Peyer's patch (tissue), 4 donors: ENCODE measurements at regions not wholly inside any gene's neighbourhood (a gene's known extent, or its start where the extent isn't known, plus 50 kb on each side); places are given as distances from the start of the nearest gene placed in this dataset.

Source experiments
- POLR2A ChIP-seq, 2 donors: fragments of 450-650 bp; IDR thresholded peaks; one replicate each; pipeline ENCODE4 v1.5.1; 2017; ENCODE audit warnings: antibody characterized with exemption in 2 of 2, mild to moderate bottlenecking in 2 of 2, moderate library complexity in 2 of 2
- TF ChIP-seq, protein P1 (sequence below), 6 experiments: fragments of 450-650 bp in 4 of 6; fragments of 200-600 bp in 2 of 6; sonication (generic) in 1 of 6; IDR thresholded peaks; one replicate each; pipeline ENCODE4 v1.5.1; 2017 to 2019; ENCODE audit warnings: antibody characterized with exemption in 6 of 6, mild to moderate bottlenecking in 3 of 6, moderate library complexity in 1 of 6

DNA sequence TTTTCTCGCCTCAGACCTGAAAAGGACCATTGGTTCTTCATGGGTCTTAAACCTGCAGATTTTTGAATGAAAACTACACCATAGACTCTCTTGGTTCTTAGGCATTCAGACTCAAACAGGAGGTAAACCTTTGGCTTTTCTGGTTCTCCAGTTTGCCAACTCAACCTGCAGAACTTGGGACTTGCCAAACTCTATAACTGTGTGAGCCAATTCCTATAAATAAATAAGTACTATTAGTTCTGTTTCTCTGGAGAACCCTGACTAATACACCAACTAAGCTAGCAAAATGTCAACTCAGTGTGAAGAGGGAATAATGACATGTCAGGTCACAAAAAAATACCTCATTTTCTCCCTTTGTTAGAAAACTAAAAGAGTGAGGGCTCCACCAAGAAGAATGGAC is 374.6 kb downstream of the RAB28 start:
- TF ChIP-seq, protein P1, sequence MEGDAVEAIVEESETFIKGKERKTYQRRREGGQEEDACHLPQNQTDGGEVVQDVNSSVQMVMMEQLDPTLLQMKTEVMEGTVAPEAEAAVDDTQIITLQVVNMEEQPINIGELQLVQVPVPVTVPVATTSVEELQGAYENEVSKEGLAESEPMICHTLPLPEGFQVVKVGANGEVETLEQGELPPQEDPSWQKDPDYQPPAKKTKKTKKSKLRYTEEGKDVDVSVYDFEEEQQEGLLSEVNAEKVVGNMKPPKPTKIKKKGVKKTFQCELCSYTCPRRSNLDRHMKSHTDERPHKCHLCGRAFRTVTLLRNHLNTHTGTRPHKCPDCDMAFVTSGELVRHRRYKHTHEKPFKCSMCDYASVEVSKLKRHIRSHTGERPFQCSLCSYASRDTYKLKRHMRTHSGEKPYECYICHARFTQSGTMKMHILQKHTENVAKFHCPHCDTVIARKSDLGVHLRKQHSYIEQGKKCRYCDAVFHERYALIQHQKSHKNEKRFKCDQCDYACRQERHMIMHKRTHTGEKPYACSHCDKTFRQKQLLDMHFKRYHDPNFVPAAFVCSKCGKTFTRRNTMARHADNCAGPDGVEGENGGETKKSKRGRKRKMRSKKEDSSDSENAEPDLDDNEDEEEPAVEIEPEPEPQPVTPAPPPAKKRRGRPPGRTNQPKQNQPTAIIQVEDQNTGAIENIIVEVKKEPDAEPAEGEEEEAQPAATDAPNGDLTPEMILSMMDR (IDR thresholded peaks at IDR 0.05): no peak
- TF ChIP-seq POLR2A (IDR thresholded peaks at IDR 0.05): no peak
